ENCODE measurements at regions not wholly inside any gene's neighbourhood (a gene's known extent, or its start where the extent isn't known, plus 50 kb on each side); places are given as distances from the start of the nearest gene placed in this dataset.

DNA sequence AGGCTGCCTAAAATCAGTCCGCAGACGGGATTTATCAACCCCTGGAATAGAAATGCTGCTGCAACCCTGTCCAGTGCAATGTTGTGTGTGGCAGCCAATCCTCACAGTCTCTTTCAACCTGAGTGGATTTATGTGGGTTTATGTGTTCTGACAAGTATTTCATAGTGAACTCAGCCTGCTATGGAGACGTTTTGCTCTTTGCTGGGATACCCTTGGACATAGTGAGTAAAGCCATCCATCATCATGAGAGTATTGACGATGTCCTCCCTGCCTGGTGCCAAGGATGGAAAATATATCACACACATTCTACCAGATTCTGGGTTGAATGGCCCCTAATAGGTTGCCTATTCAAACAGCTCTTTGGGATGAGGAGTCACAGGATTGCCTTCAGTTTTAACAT, 219.1 kb downstream of the SOCS6 start:
- intact Hi-C loops (cut with micrococcal nuclease): no loop called here
- peaks cover 0 to 7% (median 0%) of the 10 kb centered on the region in 11 donors for H3K9me3 Mint-ChIP-seq
- Histone ChIP-seq H3K36me3 (ENCODE audit: control insufficient read depth in 2 of 3, insufficient read depth in 3 of 3, low read length in 3 of 3) (no peaks in the 10 kb centered on the region), H3K9me3 (ENCODE audit: control insufficient read depth in 2 of 3, low read length in 3 of 3) (no peaks in the 10 kb centered on the region), H3K4me3 (ENCODE audit: low read length) (no peak overlapping the region), H3K27me3 (ENCODE audit: control insufficient read depth in 2 of 2, insufficient read depth in 2 of 2, low read length in 2 of 2) (no peaks in the 10 kb centered on the region), H3K4me1 (ENCODE audit: control insufficient read depth in 2 of 2, insufficient read depth in 2 of 2, low read length in 2 of 2) (no peaks in the 10 kb centered on the region), H3K27ac (ENCODE audit: low read depth, low read length) (no peak overlapping the region)
- DNase-seq: no peak
- no peaks in the 10 kb centered on the region for H3K36me3 Mint-ChIP-seq
- H3K4me1 Mint-ChIP-seq: no peaks in the 10 kb centered on the region
- CTCF ChIA-PET: interaction anchor here (1.5 kb wide), 1 partner anchor 17 kb away, joined by 5 read pairs; no protein-coding TSS in a partner anchor
- H3K4me3 Mint-ChIP-seq: no peak overlapping the region
- H3K27me3 Mint-ChIP-seq: no peaks in the 10 kb centered on the region
- no peak overlapping the region for H3K27ac Mint-ChIP-seq
- no peak for ATAC-seq
- POLR2A ChIA-PET: interaction anchor here (0.6 kb wide), 1 partner anchor 118 kb away, joined by 3 read pairs; no protein-coding TSS in a partner anchor

DNA sequence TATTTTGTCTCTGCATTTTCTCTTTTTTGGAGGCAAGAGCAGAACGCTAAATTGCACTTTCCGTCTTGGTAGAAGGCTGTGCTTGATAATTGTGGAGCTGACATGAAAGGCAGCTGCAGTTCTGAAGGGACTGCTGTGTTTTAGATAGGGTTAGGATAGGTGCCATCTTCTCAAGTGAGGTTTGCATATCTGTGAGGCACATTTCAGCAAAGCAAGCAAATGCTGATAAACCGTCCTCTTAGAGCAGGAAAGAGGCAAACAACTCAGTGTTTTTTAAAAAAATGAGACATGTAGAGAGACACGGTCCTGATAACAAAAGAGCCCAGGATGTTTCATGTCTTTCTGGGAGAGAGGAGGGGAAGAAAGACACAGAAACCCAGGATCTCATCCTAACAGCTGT, 217.7 kb downstream of the SOCS6 start:
- ATAC-seq (no peak), DNase-seq (no peak)
- Histone ChIP-seq H3K36me3 (ENCODE audit: control insufficient read depth in 2 of 3, insufficient read depth in 3 of 3, low read length in 3 of 3) (no peaks in the 10 kb centered on the region), H3K9me3 (ENCODE audit: control insufficient read depth in 2 of 3, low read length in 3 of 3) (no peaks in the 10 kb centered on the region), H3K27me3 (ENCODE audit: control insufficient read depth in 2 of 2, insufficient read depth in 2 of 2, low read length in 2 of 2) (no peaks in the 10 kb centered on the region), H3K27ac (ENCODE audit: low read depth, low read length) (no peak overlapping the region), H3K4me3 (ENCODE audit: low read length) (no peak overlapping the region), H3K4me1 (ENCODE audit: control insufficient read depth in 2 of 2, insufficient read depth in 2 of 2, low read length in 2 of 2) (no peaks in the 10 kb centered on the region)
- POLR2A ChIA-PET: no interaction called here
- Mint-ChIP-seq H3K27ac (no peak overlapping the region), H3K27me3 (no peaks in the 10 kb centered on the region), H3K4me3 (no peak overlapping the region), H3K4me1 (no peaks in the 10 kb centered on the region), H3K9me3 (peaks cover 0 to 6% (median 0%) of the 10 kb centered on the region in 11 donors), H3K36me3 (no peaks in the 10 kb centered on the region)
- CTCF ChIA-PET: interaction anchor here (1.5 kb wide), 1 partner anchor 15 kb away, joined by 5 read pairs; no protein-coding TSS in a partner anchor
- intact Hi-C loops (cut with micrococcal nuclease): no loop called here

DNA sequence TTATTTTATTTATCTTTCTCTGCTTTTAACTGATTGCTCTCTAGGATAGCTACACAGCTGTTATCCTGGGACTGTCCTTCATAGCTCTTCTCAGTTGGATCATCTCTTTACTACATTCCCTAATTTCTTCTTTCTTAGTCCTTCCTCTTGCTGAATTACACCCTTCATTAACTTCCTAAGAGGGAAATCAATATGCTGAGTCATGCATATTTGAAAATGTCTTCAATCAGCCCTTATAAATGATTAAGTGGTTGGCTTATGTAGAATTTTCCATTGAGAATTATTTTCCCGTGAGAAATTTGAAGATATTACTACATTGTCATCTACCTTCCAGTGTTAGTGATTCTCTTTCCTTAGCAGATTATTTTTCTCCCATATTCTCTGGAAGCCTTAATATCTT, 214.2 kb downstream of the SOCS6 start:
- CTCF ChIA-PET: no interaction called here
- no peaks in the 10 kb centered on the region for H3K36me3 Mint-ChIP-seq
- H3K27ac Mint-ChIP-seq: no peak overlapping the region
- Histone ChIP-seq H3K9me3 (ENCODE audit: control insufficient read depth in 2 of 3, low read length in 3 of 3) (no peaks in the 10 kb centered on the region), H3K27me3 (ENCODE audit: control insufficient read depth in 2 of 2, insufficient read depth in 2 of 2, low read length in 2 of 2) (no peaks in the 10 kb centered on the region), H3K36me3 (ENCODE audit: control insufficient read depth in 2 of 3, insufficient read depth in 3 of 3, low read length in 3 of 3) (no peaks in the 10 kb centered on the region), H3K4me1 (ENCODE audit: control insufficient read depth in 2 of 2, insufficient read depth in 2 of 2, low read length in 2 of 2) (no peaks in the 10 kb centered on the region), H3K27ac (ENCODE audit: low read depth, low read length) (no peak overlapping the region), H3K4me3 (ENCODE audit: low read length) (no peak overlapping the region)
- DNase-seq (no peak), ATAC-seq (no peak)
- POLR2A ChIA-PET: no interaction called here
- H3K4me3 Mint-ChIP-seq: no peak overlapping the region
- no peaks in the 10 kb centered on the region for H3K4me1 Mint-ChIP-seq
- no peaks in the 10 kb centered on the region for H3K27me3 Mint-ChIP-seq
- intact Hi-C loops (cut with micrococcal nuclease): no loop called here
- no peaks in the 10 kb centered on the region for H3K9me3 Mint-ChIP-seq

DNA sequence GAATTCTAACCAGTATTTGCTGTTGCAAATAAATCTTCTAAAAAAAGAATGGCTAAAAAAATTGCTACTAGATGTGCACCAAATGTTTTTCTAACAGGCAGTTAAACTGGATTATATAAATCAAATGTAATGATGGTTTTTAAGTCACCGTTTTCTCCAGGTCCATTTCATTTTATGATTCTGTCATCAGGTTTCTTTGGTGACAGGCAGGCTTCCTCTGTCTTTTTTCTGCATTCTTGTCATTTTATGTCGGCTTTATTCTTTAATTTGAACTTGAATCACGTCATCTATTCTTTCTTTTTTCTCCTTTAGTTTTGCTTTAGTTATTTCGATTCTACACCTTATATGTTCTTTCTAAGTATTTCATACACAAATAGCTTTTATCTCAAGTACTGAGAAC, 212.5 kb downstream of the SOCS6 start:
- Mint-ChIP-seq H3K4me3 (no peak overlapping the region), H3K9me3 (no peaks in the 10 kb centered on the region), H3K27ac (no peak overlapping the region), H3K4me1 (no peaks in the 10 kb centered on the region), H3K36me3 (no peaks in the 10 kb centered on the region), H3K27me3 (no peaks in the 10 kb centered on the region)
- H3K36me3 ChIP-seq (ENCODE audit: control insufficient read depth in 2 of 3, insufficient read depth in 3 of 3, low read length in 3 of 3): no peaks in the 10 kb centered on the region
- no peak for ATAC-seq
- H3K4me1 ChIP-seq (ENCODE audit: control insufficient read depth in 2 of 2, insufficient read depth in 2 of 2, low read length in 2 of 2): no peaks in the 10 kb centered on the region
- intact Hi-C loops (cut with micrococcal nuclease): no loop called here
- H3K27me3 ChIP-seq (ENCODE audit: control insufficient read depth in 2 of 2, insufficient read depth in 2 of 2, low read length in 2 of 2): no peaks in the 10 kb centered on the region
- no peak for DNase-seq
- H3K4me3 ChIP-seq (ENCODE audit: low read length): no peak overlapping the region
- ChIA-PET CTCF (no interaction called here), POLR2A (no interaction called here)
- H3K9me3 ChIP-seq (ENCODE audit: control insufficient read depth in 2 of 3, low read length in 3 of 3): no peaks in the 10 kb centered on the region
- H3K27ac ChIP-seq (ENCODE audit: low read depth, low read length): no peak overlapping the region

DNA sequence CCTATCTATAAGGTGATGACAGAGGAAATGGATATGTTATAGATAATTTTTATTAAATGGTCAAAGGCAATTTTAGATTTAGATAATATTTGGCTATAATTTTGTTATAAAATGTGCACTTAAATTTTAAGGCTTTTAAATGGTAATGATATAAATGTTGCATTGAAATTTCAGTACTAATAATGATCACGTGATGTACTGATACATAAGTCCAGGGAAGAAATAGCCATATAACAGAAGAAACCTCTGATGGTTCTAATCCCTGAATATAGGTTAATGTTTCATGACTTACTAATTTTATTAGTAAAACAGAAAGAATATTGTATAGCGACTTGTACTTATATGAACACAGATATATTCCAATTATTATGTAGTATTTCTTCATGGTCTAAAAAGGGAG, 211.9 kb downstream of the SOCS6 start:
- Histone ChIP-seq H3K4me3 (ENCODE audit: low read length) (no peak overlapping the region), H3K27me3 (ENCODE audit: control insufficient read depth in 2 of 2, insufficient read depth in 2 of 2, low read length in 2 of 2) (no peaks in the 10 kb centered on the region), H3K9me3 (ENCODE audit: control insufficient read depth in 2 of 3, low read length in 3 of 3) (no peaks in the 10 kb centered on the region), H3K27ac (ENCODE audit: low read depth, low read length) (no peak overlapping the region), H3K36me3 (ENCODE audit: control insufficient read depth in 2 of 3, insufficient read depth in 3 of 3, low read length in 3 of 3) (no peaks in the 10 kb centered on the region), H3K4me1 (ENCODE audit: control insufficient read depth in 2 of 2, insufficient read depth in 2 of 2, low read length in 2 of 2) (no peaks in the 10 kb centered on the region)
- Mint-ChIP-seq H3K27ac (no peak overlapping the region), H3K4me3 (no peak overlapping the region), H3K4me1 (no peaks in the 10 kb centered on the region), H3K36me3 (no peaks in the 10 kb centered on the region), H3K9me3 (no peaks in the 10 kb centered on the region), H3K27me3 (no peaks in the 10 kb centered on the region)
- ChIA-PET CTCF (no interaction called here), POLR2A (no interaction called here)
- intact Hi-C loops (cut with micrococcal nuclease): no loop called here
- DNase-seq: no peak
- no peak for ATAC-seq

DNA sequence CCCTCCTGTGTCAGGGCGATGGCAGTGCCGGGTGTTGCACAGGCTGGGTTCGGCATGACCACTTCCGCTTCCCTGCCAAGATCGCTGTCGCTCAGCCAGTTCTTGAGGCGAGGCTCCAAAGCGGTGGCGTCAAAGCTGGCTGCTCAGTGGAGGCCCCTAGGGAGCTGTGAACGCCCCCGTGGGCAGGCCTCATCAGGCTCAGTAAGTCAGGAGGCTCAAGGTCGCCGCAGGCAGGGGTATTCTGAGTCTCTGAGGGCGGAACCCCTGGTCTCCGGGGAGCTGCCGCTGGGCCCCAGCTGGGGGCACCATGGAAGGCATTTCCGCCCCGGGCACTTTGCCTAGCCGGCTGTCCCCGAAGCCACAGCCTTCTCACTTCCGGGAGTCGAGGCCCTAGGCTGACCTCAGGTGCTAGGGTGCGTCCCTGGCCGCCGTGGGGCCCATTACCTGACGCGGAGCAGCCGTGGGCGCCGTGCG, 210.4 kb downstream of the SOCS6 start:
- peak in 1 of 9 donors; percentile 11 for DNase-seq
- H3K4me3 ChIP-seq (ENCODE audit: low read length): no peak overlapping the region
- intact Hi-C loops (cut with micrococcal nuclease): loop anchor here in 1 of 2 donors (10.0 kb wide), 1 partner anchor 816 kb away; no protein-coding TSS in a partner anchor
- no peaks in the 10 kb centered on the region for H3K36me3 ChIP-seq (ENCODE audit: control insufficient read depth in 2 of 3, insufficient read depth in 3 of 3, low read length in 3 of 3)
- Mint-ChIP-seq H3K27ac (peak overlapping the region in 2 of 9 donors; percentile 31 to 56), H3K4me1 (no peaks in the 10 kb centered on the region), H3K9me3 (no peaks in the 10 kb centered on the region), H3K27me3 (no peaks in the 10 kb centered on the region), H3K4me3 (peak overlapping the region in 1 of 10 donors; percentile 51), H3K36me3 (no peaks in the 10 kb centered on the region)
- CTCF ChIA-PET: interaction anchor here (1.0 kb wide), 1 partner anchor 8 kb away, joined by 3 read pairs; no protein-coding TSS in a partner anchor
- no peaks in the 10 kb centered on the region for H3K27me3 ChIP-seq (ENCODE audit: control insufficient read depth in 2 of 2, insufficient read depth in 2 of 2, low read length in 2 of 2)
- H3K4me1 ChIP-seq (ENCODE audit: control insufficient read depth in 2 of 2, insufficient read depth in 2 of 2, low read length in 2 of 2): no peaks in the 10 kb centered on the region
- H3K9me3 ChIP-seq (ENCODE audit: control insufficient read depth in 2 of 3, low read length in 3 of 3): no peaks in the 10 kb centered on the region
- no peak overlapping the region for H3K27ac ChIP-seq (ENCODE audit: low read depth, low read length)
- POLR2A ChIA-PET: no interaction called here
- peak; percentile 42 for ATAC-seq

Measured in naive thymus-derived CD4-positive, alpha-beta T cell (primary cell).